Hematopoietic multipotent progenitor cell treated with erythropoietin and hydrocortisone succinate and interleukin-3 and kit ligand, for 15 days (in vitro differentiated cells): ENCODE measurements at regions not wholly inside any gene's neighbourhood (a gene's known extent, or its start where the extent isn't known, plus 50 kb on each side); places are given as distances from the start of the nearest gene placed in this dataset.
A peak's percentile ranks its signal among the peaks of the same experiment; 100 is the strongest.
"Not testable (repeated sequence)": the region's sequence is repeated elsewhere in the genome, so short reads cannot be mapped to it uniquely, and the experiment has no call there.

ENCODE experiments used
- DNase-seq: peaks from one replicate; pipeline ENCODE4 v3.0.0-alpha.2; 2015; ENCODE audit warnings: low spot score

DNA sequence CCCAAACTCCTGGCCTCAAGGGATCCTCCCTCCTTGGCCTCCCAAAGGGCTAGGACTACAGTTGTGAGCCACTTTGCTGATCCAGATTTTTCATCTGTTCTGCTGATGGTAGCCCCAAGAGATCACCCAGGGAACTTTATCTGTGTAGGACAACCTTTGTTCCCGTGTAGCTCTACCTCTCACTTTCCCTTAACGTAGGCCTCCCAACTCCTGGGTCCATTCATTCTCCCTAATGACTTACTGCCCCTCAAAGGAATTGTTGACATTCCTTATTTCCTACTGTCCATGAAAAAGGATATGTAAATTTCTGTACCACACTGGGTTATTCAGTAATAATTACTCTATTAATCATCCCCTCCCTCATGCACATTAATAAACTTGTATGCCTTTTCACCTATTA lies 51.0 kb upstream of the PHF24 start:
- DNase-seq = no peak

DNA sequence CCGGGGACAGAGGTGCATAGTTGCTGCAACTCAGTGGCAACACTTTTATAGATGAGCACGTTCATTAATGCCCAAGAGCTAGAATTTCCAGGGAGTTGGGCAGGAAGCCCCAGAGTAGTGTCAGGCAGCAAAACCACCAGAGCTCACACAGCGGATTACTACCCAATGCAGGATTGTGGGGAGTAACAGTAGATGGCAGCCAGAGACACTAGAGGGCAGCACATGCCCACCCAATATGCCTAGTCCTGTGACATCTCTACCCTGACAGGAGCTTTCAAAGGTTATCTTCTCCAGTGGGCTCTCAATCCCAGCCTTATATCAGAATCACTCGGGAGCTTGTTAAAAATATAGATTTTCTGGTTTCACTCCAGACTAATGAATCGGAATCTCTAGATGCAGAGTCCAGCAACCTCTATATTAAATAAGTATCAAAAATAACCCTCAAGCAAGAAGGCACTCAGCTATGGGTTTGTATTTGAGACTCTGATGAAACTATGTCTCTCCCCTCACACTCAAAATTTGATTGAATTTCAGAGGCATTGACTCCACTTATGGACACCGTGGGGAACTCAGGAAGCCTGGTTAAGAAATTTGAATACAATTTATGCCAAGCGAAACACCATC lies 58.4 kb upstream of the PHF24 start:
- DNase-seq = peak; percentile 64

DNA sequence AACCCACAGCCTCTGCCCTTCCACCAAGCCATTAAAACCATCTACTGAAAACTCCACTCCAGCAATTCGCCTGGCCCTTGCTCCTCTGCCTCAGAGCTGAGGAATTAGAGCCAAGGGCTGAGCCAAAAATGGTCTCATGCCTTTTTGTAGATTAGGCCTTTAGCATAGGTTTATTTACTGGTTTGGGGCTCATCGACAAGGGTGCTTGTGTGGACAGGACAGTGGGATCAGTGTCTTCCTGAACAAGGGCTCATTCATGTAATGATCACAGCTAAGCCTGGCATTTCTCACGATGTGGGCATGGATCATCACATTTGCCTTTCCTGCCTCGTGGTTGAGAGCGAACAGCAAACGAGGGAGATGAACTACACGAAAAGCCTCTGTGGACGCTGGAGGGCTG lies 59.2 kb upstream of the PHF24 start:
- DNase-seq = no peak

DNA sequence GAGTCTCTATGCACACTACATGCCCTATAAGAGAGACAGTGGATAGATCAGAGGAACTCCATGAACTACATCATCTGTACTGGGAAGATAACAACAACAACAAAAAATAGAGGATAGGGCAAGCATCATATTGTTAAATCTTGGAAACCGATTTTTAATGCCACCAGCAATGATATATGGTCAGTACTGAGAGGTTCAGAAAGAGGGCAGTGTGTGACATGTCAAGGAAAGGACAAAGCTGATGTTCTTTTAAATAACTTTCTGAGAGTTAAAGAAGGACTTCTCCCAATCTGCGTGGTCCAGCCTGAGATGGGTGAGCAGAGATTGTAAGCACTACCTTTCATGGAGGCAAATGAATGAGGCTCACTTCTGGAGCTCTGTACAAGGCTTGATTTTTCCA lies 62.0 kb upstream of the PHF24 start:
- DNase-seq = no peak

DNA sequence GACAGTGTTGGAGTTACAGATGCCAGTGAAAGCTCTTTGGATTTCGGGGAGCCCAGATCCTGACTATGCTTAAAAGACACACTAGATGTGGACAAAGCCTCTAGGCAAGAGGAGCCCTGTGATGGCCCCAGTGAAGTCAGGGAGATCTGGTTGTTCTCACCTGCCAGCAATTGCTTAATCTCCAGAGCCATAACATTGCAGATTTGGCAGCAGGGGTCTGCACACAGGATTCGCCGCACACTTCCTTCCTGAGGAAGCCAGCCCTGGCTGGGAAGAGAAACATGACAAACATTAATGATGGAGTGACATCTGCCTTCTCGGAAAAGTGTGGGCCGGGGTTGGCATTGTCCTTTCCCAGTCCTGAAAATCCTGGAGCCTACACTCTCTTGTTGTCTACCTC lies 65.2 kb upstream of the PHF24 start:
- no peak for DNase-seq

DNA sequence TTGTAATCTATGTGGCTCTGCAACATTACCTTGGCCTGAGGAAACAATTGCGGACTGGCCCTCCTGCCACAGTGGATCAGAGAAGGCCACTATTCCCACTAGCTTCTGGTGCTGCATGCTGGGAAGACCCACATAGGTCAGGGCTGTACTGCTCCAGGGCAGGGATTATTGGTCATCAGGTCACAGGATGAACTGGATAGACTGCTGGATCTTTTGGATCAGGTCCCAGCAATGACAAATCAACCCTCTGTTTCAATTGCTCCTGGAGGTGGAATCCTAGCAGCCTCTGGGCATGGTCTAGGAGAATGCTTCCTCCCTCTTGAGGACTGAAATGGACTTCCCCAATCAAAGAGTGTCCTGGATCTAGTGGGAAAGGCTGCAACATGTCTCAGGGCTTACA lies 66.7 kb upstream of the PHF24 start:
- no peak for DNase-seq

DNA sequence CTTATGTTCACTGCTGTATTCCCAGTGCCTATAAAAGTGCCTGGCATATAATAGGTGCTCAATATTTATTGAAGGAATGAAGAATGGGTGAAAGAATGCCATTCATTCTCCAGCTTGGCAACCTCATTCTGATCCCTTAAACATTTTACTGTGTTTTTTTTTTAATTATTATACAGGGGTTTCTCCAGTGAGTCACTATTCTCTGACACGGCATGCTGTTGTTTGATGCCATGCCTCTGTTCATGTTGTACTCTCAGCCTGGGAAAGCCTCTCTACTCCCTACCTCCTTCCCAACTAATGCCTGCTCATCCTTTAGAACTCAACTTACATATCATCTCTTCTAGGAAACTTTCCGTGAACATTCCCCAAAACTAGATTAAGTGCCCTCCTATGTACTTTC lies 70.2 kb upstream of the PHF24 start:
- DNase-seq = no peak

DNA sequence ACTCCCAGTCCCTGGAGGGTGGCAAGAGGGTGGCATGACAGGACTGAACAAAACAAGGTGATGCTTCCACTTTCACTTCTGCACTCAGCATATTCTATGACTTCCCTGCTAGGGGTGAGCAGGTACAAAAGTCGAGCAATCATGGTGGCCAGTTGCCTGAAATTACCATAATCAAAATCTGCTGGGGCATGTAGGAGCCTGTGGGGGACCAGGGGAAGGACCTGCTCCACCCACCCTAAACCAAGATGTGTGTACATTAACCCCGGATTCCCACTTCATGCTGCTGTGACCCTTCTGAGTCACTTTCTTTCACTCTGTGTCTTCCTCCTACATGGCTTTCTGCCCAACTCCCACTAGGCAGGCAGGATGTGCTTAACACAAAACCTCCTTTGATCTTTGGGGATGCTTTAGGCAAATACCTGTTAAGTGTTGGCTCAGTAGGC lies 73.3 kb upstream of the PHF24 start:
- no peak for DNase-seq

DNA sequence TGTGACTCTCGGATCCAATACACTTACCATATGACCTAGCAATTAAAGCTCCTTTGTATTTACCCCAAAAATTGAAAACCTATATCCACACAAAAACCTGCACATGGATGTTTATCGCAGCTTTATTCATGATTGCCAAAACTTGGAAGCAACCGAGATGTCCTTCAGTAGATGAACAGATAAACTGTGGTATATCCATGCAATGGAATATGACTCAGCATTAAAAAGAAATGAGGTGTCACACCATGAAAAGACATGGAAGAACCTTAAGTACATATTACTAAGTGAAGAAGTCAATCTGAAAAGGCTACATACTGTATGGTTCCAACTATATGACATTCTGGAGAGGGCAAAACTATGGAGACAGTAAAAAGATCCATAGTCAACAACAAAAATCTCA lies 82.0 kb upstream of the PHF24 start:
- no peak for DNase-seq

DNA sequence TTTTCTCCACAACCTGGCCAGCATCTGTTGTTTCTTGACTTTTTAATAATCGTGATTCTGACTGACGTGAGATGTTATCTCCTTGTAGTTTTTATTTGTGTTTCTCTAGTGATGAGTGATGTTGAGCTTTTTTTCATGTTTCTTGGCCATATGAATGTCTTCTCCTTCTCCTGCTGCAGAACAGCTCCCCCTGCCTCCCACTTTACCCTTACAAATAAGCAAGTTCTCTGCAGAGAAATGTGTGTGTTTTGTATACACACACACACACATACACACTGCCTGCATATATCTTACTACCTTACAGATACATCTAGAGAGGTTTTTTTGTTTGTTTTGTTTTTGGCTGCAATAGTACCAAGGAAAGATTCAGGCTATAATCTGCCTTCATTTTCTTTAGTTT lies 88.7 kb upstream of the PHF24 start:
- DNase-seq = no peak

DNA sequence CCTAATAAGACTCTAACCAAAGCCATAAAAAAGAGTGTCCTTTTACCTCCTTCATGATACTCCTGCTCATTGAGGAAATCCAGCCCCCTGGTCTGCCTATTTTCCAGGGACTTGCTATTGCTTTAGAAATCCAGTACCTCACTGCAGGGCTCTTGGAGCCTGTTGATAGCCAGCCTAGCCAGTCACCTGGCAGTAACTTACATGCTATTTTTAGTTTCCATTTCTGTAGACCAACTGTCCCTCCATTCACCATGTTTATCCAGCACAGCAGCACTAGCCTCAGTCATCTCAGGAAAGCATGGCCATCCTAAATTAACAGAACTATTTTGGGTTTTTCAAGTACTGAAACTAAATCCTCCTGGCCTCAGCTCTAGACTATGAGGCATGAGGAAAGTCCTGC lies 91.5 kb upstream of the PHF24 start:
- no peak for DNase-seq

DNA sequence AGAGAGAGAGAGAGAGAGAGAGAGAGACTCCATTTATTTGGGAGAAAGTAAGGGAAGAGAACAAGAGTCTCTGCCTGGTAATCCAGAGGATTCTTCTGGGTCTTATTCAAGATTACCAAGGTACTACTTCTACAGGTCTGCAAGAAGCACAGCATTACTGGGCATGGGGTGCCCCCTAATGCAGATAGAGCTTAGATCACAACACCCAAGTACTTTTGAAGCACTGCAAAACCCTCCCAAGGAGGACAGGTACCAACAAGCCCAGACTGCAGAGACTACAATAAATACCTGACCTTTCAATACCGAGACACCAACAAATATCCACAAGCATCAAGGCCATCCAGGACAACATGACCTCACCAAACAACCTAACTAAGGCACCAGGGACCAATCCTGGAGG lies 94.7 kb upstream of the PHF24 start:
- DNase-seq = no peak

DNA sequence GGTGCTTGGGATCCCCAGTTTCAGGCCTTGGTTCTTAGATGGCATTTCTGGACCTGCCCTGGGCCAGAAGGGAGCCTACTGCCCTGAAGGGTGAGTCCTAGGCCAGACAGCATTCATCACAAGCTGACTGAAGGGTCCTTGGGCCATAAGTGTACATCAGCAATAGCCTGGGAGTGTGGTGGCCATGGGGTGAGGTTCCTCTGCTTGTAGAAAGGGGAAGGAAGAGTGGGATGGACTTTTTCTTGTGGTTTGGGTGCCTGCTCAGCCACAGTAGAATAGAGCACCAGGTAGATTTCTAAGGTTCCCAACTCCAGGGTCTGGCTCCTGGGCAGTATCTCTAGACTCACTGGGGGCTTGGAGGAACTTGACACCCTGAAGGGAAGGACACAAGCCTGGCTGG lies 95.2 kb upstream of the PHF24 start:
- DNase-seq = no peak

DNA sequence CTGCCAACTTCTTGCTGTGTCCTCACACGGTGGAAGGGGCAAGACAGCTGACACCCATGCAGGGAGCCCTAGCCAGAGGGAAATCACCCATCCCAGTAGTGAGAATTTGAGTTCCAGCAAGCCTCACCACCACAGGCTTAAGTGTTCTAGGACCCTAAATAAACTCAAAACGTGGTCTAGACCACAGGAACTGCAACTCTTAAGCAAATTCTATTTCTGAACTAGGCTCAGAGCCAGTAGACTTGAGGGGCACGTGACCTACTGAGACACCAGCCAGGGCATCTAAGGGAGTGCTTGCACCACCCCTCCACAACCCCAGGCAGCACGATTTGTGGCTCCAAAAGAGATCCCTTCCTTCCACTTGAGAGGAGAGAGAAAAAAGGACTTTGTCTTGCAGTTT lies 96.0 kb upstream of the PHF24 start:
- DNase-seq = no peak

DNA sequence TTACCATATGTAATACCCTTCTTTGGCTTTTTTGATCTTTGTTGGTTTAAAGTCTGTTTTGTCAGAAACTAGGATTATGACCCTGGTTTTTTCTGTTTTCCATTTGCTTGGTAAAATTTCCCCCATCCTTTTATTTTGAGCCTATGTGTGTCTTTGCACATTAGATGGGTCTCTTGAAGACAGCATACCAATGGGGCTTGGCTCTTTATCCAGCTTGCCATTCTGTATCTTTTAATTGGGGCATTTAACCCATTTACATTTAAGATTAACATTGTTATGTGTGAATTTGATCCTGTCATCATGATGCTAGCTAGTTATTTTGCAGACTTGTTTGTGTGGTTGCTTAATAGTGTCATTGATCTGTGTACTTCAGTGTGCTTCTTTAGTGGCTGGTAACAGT lies 103.1 kb upstream of the PHF24 start:
- DNase-seq = not testable (repeated sequence)

DNA sequence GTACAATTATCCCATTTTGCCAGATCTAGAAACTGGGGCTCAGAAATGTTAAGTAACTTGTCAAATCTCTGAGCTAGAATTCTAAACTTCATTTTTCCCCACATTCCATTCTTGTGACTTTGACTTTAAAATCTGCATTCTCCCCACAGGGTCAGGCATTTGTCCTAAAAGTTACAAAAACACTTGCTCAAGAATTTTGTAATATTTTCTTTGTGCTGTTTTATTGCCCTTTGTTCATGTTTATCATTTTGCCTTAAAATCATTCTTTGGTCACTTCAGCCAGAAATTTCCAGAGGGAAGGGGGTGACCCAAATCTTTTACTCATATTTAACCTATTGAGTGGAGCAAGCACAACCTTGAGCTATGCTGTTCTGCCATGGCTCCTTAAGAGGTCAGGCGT lies 120.1 kb upstream of the CCL21 start:
- DNase-seq = no peak

DNA sequence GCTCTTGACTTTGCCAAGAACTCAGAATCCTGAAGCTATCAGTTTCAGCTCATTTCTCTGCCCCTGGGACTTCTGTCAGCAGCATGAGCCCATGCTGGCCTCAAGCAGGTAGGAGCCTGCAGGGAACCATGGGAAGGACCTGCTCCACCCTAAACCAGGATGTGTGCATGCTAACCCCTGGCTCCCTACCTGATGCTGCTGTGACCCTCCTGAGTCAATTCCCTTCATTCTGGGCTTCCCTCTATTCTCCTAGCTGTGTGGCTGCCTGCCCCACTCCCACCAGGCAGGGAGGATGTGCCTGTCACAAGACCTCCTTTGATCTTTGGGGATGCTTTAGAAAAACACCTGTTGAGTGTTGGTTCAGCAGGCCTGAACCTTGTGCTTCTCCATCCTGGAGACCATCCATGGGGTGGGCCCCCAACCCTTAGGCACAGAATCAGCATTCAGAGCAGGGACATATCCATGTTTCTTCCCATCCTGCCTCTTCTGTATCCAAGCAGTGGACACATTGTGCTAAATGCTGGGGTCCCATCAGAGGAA lies 117.1 kb upstream of the CCL21 start:
- DNase-seq = no peak

DNA sequence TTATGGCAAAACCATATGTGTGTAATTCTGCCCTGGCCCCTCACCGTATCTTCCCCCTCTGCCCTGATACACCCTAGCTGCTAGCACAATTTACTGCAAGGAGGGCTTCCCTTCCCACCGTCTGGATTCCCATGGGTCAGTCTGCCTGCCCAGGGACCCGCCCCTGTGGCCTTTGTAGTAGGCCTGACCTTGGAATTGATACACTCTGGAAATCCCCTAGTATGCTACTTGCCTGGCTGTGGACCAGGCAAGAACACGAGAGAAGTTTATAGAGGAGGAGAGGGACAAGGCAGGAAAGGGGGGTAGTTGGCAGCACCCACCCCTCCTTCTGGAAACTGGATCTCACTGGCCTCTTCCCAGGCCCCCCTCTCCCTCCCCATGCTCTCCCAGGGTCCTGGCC lies 115.8 kb upstream of the CCL21 start:
- no peak for DNase-seq

DNA sequence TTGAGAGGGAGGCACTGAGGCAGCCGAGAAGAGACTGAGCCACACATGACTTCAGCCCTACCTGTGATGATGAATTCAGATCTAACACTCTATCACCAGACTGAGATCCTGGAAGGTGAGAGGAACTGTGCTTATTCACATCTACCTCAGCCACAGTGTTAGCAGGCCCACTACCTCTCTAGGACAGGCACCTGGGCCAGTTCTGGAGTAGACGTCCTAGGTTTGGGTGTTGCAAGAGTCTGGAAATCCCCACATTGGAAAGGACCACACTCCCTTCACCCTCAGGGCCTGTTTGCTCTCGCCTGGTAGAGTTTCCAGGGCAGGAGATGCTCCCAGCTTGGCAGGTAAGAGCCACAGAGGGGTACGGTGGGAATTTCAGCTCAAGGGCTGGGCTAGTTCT lies 113.8 kb upstream of the CCL21 start:
- DNase-seq = no peak

DNA sequence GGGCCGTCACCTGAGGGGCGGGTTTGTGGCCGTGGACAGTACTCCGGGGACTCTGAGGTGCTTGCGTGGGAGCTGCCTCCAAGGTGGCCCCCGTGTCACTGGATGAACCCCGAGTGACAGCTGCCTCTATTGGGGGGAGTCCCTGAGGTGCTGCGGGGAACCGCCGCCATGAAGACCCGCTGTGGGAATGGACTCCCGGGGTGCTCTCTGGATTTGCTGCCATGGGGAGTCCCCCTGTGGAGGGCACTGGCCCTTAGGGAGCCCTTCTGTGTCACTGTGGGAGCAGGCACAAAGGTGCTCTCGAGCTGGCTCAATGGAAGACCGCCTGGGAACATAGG lies 100.2 kb upstream of the CCL21 start:
- no peak for DNase-seq

DNA sequence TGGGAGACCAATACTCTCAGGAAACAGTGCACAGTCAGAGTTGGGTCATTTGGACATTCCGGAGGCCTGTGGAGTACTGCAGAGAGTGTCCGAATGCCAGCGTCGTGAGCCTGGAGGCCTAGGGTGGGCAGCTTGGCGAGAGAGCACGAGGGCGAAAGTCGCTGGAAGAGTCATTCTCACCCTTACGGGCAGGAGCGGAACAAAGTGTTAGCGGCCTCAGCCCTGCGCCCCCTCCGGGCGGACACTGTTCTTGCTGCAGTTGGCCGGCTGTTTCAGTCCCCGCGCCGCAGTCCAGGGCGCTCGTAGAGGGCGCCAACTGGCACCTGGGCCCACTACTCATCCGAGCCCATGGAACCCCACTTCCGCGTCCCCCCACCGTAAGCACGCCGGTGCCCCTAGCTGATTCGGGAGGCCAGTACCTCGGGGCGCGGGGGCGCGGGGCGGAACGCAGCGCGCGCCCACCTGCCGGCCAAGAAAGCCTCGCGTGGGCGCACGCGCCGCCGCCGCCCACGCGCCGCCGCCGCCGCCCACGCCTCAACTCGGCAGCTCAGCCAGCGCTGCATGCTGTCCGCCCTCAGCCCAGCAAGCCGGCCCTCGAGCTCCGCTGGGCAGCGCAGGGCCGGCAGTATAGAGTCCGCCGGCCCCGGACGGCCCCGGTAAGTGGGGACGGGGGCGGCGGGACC lies 99.7 kb upstream of the CCL21 start:
- DNase-seq = no peak

DNA sequence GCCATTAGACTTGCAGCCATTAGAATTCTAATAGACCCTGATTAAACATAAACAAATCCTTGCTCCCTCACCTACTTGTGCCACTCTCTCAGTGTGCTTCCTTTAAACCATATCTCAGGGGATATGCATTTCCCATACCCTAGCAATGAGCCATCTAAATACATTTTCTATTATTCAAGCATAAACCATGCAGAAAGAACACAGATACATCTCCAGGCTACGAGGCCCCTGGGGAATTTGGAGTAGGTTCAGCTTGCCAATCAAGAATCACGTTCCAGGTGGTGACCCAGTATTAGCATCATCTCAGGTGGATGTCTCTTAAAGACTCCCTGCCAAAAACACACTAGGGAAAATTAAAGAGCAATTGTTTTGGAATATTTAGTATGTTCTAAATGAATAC lies 93.0 kb upstream of the CCL21 start:
- DNase-seq = no peak

DNA sequence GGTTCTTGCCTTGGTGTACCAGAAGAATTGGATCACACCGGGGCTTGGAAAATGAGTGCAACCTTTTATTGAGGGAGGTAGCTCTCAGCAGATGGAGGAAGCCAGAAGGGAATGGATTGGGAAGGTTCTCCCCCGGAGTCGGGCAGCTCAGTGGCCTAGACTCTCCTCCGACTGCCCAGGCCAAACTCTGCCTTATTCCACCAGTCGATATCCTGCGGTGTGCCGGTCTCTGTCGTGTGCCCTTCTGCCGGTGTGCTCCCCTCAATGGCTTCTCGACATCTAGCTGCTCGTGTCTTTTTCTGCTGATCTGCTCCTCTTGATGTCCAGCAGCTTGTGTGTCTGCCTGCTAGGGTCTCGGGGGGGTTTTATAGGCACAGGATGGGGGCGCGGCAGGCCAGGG lies 87.4 kb upstream of the CCL21 start:
- DNase-seq = no peak

DNA sequence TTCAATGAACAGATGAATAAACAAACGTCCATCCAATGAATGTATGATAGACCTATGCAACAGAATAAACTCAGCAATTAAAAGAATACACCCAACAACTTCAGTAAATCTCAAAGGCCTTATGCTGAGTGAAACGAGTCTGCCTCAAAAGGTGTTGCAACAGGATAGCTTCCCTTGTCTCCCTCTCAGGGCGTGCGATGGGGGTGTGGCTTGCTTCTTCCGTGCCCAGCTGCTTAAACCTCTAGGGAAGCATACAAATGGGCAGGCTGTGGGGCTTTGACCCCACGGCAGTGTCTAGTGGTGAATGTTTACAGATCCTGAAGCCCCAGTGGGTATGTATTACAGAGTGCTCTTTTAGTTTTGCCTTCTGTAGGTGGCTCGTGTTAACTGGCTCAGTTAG lies 87.0 kb upstream of the CCL21 start:
- no peak for DNase-seq
